ENCODE measurements at regions not wholly inside any gene's neighbourhood (a gene's known extent, or its start where the extent isn't known, plus 50 kb on each side); places are given as distances from the start of the nearest gene placed in this dataset.

DNA sequence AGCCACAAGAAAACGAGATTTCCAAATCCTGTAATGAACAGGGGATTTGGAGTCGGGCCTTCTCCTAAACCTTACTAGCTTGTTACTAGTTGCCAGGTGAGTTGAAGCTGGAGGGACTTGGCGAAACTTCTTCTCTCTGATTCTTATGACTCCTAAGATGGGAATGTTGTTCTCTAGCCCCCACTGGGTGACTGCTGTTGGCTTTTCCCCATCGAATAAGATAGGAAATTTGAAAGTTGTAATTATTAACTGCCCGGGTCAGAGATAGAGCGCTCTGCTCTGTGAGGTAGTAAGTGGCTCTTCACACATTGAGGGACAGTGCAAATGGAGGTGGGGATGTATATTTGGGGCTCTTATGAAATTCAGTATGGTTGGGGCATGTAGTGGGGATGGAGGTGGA is 111.2 kb upstream of the MBNL2 start:
- Histone ChIP-seq H3K79me2 (ENCODE audit: insufficient read depth, low read length) (no peaks in the 10 kb centered on the region), H3K79me1 (ENCODE audit: insufficient read depth, low read depth, low read length, poor library complexity, severe bottlenecking) (no peaks in the 10 kb centered on the region), H4K8ac (replicated peaks; ENCODE audit: insufficient read length, low read depth, low read length) (no peak overlapping the region), H2AFZ (ENCODE audit: low read length) (no peak overlapping the region), H3K23me2 (ENCODE audit: insufficient read length, low read depth, low read length, poor library complexity, severe bottlenecking) (no peaks in the 10 kb centered on the region), H2BK12ac (ENCODE audit: insufficient read length, low read depth, low read length) (no peak overlapping the region), H3K4me1 (ENCODE audit: insufficient read depth, low read length) (no peaks in the 10 kb centered on the region; the same call in 1 of the 2 replicates), H2BK15ac (ENCODE audit: low read depth, low read length) (no peak overlapping the region), H4K5ac (ENCODE audit: insufficient read length, low read depth, low read length) (no peak overlapping the region), H3K27ac (ENCODE audit: insufficient read length, low read depth, low read length) (no peak overlapping the region), H2BK5ac (ENCODE audit: insufficient read length, low read length) (no peak overlapping the region), H3K56ac (ENCODE audit: insufficient read length, low read depth, low read length) (no peak overlapping the region), H3T11ph (ENCODE audit: low read length) (no peak overlapping the region), H4K20me1 (ENCODE audit: control insufficient read depth, insufficient read depth, insufficient read length) (no peaks in the 10 kb centered on the region), H3K9ac (ENCODE audit: extremely low read depth, insufficient read length, low read length) (no peak overlapping the region), H2AK5ac (ENCODE audit: insufficient read length, low read length) (no peak overlapping the region), H3K4me2 (ENCODE audit: insufficient read depth, insufficient read length, low read length) (no peak overlapping the region), H3K14ac (ENCODE audit: insufficient read depth, low read length) (no peak overlapping the region), H3K4ac (ENCODE audit: low read depth, low read length) (no peak overlapping the region), H2BK20ac (ENCODE audit: low read depth, low read length, poor library complexity, severe bottlenecking) (no peak overlapping the region), H3K23ac (ENCODE audit: insufficient read length, low read depth, low read length) (no peak overlapping the region), H3K9me3 (ENCODE audit: control insufficient read depth, low read depth, low read length) (no peaks in the 10 kb centered on the region), H4K91ac (ENCODE audit: insufficient read length, low read depth, low read length) (no peak overlapping the region), H2BK120ac (ENCODE audit: low read depth, low read length, poor library complexity, severe bottlenecking) (no peak overlapping the region), H3K27me3 (ENCODE audit: insufficient read depth, low read length) (no peaks in the 10 kb centered on the region), H3K18ac (ENCODE audit: insufficient read length, low read depth, low read length) (no peak overlapping the region)
- H3K4me1 Mint-ChIP-seq = peaks cover 3 to 22% of the 10 kb centered on the region in 2 experiments
- TF ChIP-seq, protein P1, sequence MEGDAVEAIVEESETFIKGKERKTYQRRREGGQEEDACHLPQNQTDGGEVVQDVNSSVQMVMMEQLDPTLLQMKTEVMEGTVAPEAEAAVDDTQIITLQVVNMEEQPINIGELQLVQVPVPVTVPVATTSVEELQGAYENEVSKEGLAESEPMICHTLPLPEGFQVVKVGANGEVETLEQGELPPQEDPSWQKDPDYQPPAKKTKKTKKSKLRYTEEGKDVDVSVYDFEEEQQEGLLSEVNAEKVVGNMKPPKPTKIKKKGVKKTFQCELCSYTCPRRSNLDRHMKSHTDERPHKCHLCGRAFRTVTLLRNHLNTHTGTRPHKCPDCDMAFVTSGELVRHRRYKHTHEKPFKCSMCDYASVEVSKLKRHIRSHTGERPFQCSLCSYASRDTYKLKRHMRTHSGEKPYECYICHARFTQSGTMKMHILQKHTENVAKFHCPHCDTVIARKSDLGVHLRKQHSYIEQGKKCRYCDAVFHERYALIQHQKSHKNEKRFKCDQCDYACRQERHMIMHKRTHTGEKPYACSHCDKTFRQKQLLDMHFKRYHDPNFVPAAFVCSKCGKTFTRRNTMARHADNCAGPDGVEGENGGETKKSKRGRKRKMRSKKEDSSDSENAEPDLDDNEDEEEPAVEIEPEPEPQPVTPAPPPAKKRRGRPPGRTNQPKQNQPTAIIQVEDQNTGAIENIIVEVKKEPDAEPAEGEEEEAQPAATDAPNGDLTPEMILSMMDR (conservative IDR thresholded peaks at IDR 0.05) = no peak
- no peaks in the 10 kb centered on the region for H3K9me3 Mint-ChIP-seq
- H3K27ac Mint-ChIP-seq = no peak overlapping the region; a peak in 1 of 7 replicates
- peaks cover 75% of the 10 kb centered on the region for H3K27me3 Mint-ChIP-seq (ENCODE audit: low read depth)
- H3K4me3 Mint-ChIP-seq = no peak overlapping the region
- H3K36me3 Mint-ChIP-seq (ENCODE audit: insufficient read depth in 1 of 3, low read depth in 3 of 3) = no peaks in the 10 kb centered on the region
- no peak for DNase-seq
- WGBS (ENCODE audit: extremely low coverage, insufficient read length, low lambda C conversion rate) = no CpG with 5 or more reads among the region's 6 CpGs

Measured in H9 (cell line).